ENCODE measurements at regions not wholly inside any gene's neighbourhood (a gene's known extent, or its start where the extent isn't known, plus 50 kb on each side); places are given as distances from the start of the nearest gene placed in this dataset.

GRCh38 chr2:2738684-2739083, 407.6 kb upstream of the MYT1L start:
- H3K4me1 ChIP-seq: no peaks in the 10 kb centered on the region
- DNase-seq: no peak
- H3K27me3 ChIP-seq: no peaks in the 10 kb centered on the region
- intact Hi-C loops (cut with DNase I): no loop called here
- no peaks in the 10 kb centered on the region for H3K36me3 ChIP-seq
- 77 to 80% methylated on average over 11 of the region's 11 CpGs for WGBS, 2 donors
- no peak for TF ChIP-seq POLR2A (IDR thresholded peaks at IDR 0.05)
- no peak for TF ChIP-seq CTCF (IDR thresholded peaks at IDR 0.05)
- H3K9me3 ChIP-seq: no peaks in the 10 kb centered on the region
- no peak overlapping the region for H3K4me3 ChIP-seq (replicated peaks in 1 of 3)
- no peak overlapping the region for H3K27ac ChIP-seq

- intact Hi-C loops (cut with DNase I): no loop called here
- Histone ChIP-seq H3K4me1 (no peaks in the 10 kb centered on the region), H3K36me3 (no peaks in the 10 kb centered on the region), H3K9me3 (no peaks in the 10 kb centered on the region), H3K4me3 (replicated peaks in 1 of 3) (no peak overlapping the region), H3K27me3 (no peaks in the 10 kb centered on the region), H3K27ac (no peak overlapping the region)
- DNase-seq: no peak
- 86 to 89% methylated on average over 11 of the region's 11 CpGs for WGBS, 2 donors
- TF ChIP-seq POLR2A (IDR thresholded peaks at IDR 0.05) (no peak), CTCF (IDR thresholded peaks at IDR 0.05) (no peak)
Observed at GRCh38 chr2:2738276-2738675, 407.2 kb upstream of the MYT1L start.

- Histone ChIP-seq H3K4me3 (replicated peaks in 1 of 3) (no peak overlapping the region), H3K9me3 (no peaks in the 10 kb centered on the region), H3K36me3 (no peaks in the 10 kb centered on the region), H3K27me3 (no peaks in the 10 kb centered on the region), H3K4me1 (no peaks in the 10 kb centered on the region), H3K27ac (no peak overlapping the region)
- 81 to 83% methylated on average over 7 of the region's 7 CpGs for WGBS, 2 donors
- TF ChIP-seq POLR2A (IDR thresholded peaks at IDR 0.05) (no peak), CTCF (IDR thresholded peaks at IDR 0.05) (no peak)
- DNase-seq: no peak
- intact Hi-C loops (cut with DNase I): no loop called here
Observed at GRCh38 chr2:2735041-2735440, 404.0 kb upstream of the MYT1L start.

GRCh38 chr2:2734308-2734707, 403.2 kb upstream of the MYT1L start:
- Histone ChIP-seq H3K4me3 (replicated peaks in 1 of 3) (no peak overlapping the region), H3K9me3 (no peaks in the 10 kb centered on the region), H3K36me3 (no peaks in the 10 kb centered on the region), H3K27me3 (no peaks in the 10 kb centered on the region), H3K27ac (no peak overlapping the region), H3K4me1 (no peaks in the 10 kb centered on the region)
- no peak for DNase-seq
- TF ChIP-seq CTCF (IDR thresholded peaks at IDR 0.05) (no peak), POLR2A (IDR thresholded peaks at IDR 0.05) (no peak)
- intact Hi-C loops (cut with DNase I): no loop called here
- 61 to 71% methylated on average over 8 to 9 of the region's 9 CpGs for WGBS, 2 donors

- Histone ChIP-seq H3K27ac (no peak overlapping the region), H3K4me1 (no peaks in the 10 kb centered on the region), H3K27me3 (no peaks in the 10 kb centered on the region), H3K9me3 (no peaks in the 10 kb centered on the region), H3K4me3 (replicated peaks in 1 of 3) (no peak overlapping the region), H3K36me3 (no peaks in the 10 kb centered on the region)
- intact Hi-C loops (cut with DNase I): no loop called here
- TF ChIP-seq CTCF (IDR thresholded peaks at IDR 0.05) (no peak), POLR2A (IDR thresholded peaks at IDR 0.05) (no peak)
- DNase-seq: no peak
- 81 to 85% methylated on average over 6 to 9 of the region's 11 CpGs for WGBS, 2 donors
Observed at GRCh38 chr2:2733818-2734217, 402.7 kb upstream of the MYT1L start.

All from thyroid gland (tissue), 4 donors.